ENCODE measurements at regions not wholly inside any gene's neighbourhood (a gene's known extent, or its start where the extent isn't known, plus 50 kb on each side); places are given as distances from the start of the nearest gene placed in this dataset.

- Histone ChIP-seq H3K4me1 (ENCODE audit: control insufficient read depth in 4 of 4, insufficient read depth in 4 of 4, low read length in 3 of 4) (no peaks in the 10 kb centered on the region), H3K9me3 (ENCODE audit: control insufficient read depth in 4 of 4, low read length in 3 of 4) (peaks cover 2 to 11% (median 5%) of the 10 kb centered on the region in 4 donors)
- no peak for TF ChIP-seq HNF4A (conservative IDR thresholded peaks at IDR 0.05)
- no peak for TF ChIP-seq EGR1 (IDR thresholded peaks at IDR 0.05; ENCODE audit: low read depth in 2 of 2)
These were observed 394.1 kb downstream of the XPNPEP1 start for GRCh38 chr10:109529258-109529657.

GRCh38 chr10:109517748-109518147, 405.6 kb downstream of the XPNPEP1 start:
- WGBS: 67% methylated on average over 4 of the region's 4 CpGs
- Histone ChIP-seq H3K9ac (ENCODE audit: low read depth in 1 of 2, low read length in 2 of 2) (no peak overlapping the region), H3K27ac (ENCODE audit: low read depth in 1 of 2, low read length in 2 of 2) (no peak overlapping the region), H3K4me1 (ENCODE audit: control insufficient read depth in 4 of 4, insufficient read depth in 4 of 4, low read length in 3 of 4) (no peaks in the 10 kb centered on the region), H3K4me3 (ENCODE audit: low read depth in 1 of 3, low read length in 3 of 3) (no peak overlapping the region), H3K9me3 (ENCODE audit: control insufficient read depth in 4 of 4, low read length in 3 of 4) (no peaks in the 10 kb centered on the region), H3K27me3 (ENCODE audit: control insufficient read depth in 4 of 4, insufficient read depth in 4 of 4, low read length in 3 of 4) (no peaks in the 10 kb centered on the region), H3K36me3 (ENCODE audit: control insufficient read depth in 4 of 4, insufficient read depth in 3 of 4, low read depth in 1 of 4, low read length in 3 of 4) (no peaks in the 10 kb centered on the region)
- no peak for DNase-seq (ENCODE audit: low spot score)
- TF ChIP-seq EGR1 (IDR thresholded peaks at IDR 0.05; ENCODE audit: low read depth in 2 of 2) (no peak), JUND (IDR thresholded peaks at IDR 0.05) (no peak), ZBTB33 (IDR thresholded peaks at IDR 0.05) (no peak), ATF3 (IDR thresholded peaks at IDR 0.05) (no peak), FOXA1 (IDR thresholded peaks at IDR 0.05) (no peak), GABPA (IDR thresholded peaks at IDR 0.05 in 1 of 2, conservative IDR thresholded peaks at IDR 0.05 in 1 of 2) (no peak), HNF4G (IDR thresholded peaks at IDR 0.05) (no peak), REST (IDR thresholded peaks at IDR 0.05) (no peak), TAF1 (conservative IDR thresholded peaks at IDR 0.05) (no peak), CTCF (IDR thresholded peaks at IDR 0.05; ENCODE audit: low read depth, low read length, missing input control) (no peak), MAX (IDR thresholded peaks at IDR 0.05) (no peak), RAD21 (IDR thresholded peaks at IDR 0.05) (no peak), FOXA2 (IDR thresholded peaks at IDR 0.05) (no peak), RXRA (IDR thresholded peaks at IDR 0.05) (no peak), YY1 (IDR thresholded peaks at IDR 0.05) (no peak)

More at GRCh38 chr10:109529258-109529657, 394.1 kb downstream of the XPNPEP1 start:
- no peak overlapping the region for H3K9ac ChIP-seq (ENCODE audit: low read depth in 1 of 2, low read length in 2 of 2)
- no peak for DNase-seq (ENCODE audit: low spot score)
- no peaks in the 10 kb centered on the region for H3K27me3 ChIP-seq (ENCODE audit: control insufficient read depth in 4 of 4, insufficient read depth in 4 of 4, low read length in 3 of 4)
- no peak overlapping the region for H3K27ac ChIP-seq (ENCODE audit: low read depth in 1 of 2, low read length in 2 of 2)
- no peak overlapping the region for H3K4me3 ChIP-seq (ENCODE audit: low read depth in 1 of 3, low read length in 3 of 3)
- H3K36me3 ChIP-seq (ENCODE audit: control insufficient read depth in 4 of 4, insufficient read depth in 3 of 4, low read depth in 1 of 4, low read length in 3 of 4): no peaks in the 10 kb centered on the region

Data from liver (tissue), 8 donors.